WERI-Rb-1 (cell line): ENCODE measurements at regions not wholly inside any gene's neighbourhood (a gene's known extent, or its start where the extent isn't known, plus 50 kb on each side); places are given as distances from the start of the nearest gene placed in this dataset.
"Not testable (repeated sequence)": the region's sequence is repeated elsewhere in the genome, so short reads cannot be mapped to it uniquely, and the experiment has no call there.

Experiments used
- DNase-seq: peaks from one replicate; pipeline ENCODE4 v3.0.0-alpha.2; 2020
- H3K27ac ChIP-seq: fragments of 250-450 bp; sonication (Bioruptor Pico); 2 replicates; pipeline ENCODE4 v1.5.1; 2020; ENCODE audit warnings: mild to moderate bottlenecking, moderate library complexity
- H3K27me3 ChIP-seq: fragments of 250-450 bp; sonication (Bioruptor Pico); 2 replicates; pipeline ENCODE4 v1.5.1; 2021; ENCODE audit warnings: mild to moderate bottlenecking, low read depth, moderate library complexity; ENCODE audit not compliant: insufficient read depth, severe bottlenecking
- H3K36me3 ChIP-seq: fragments of 250-450 bp; sonication (Bioruptor Pico); 2 replicates; pipeline ENCODE4 v1.5.1; 2020; ENCODE audit warnings: mild to moderate bottlenecking, moderate library complexity
- H3K4me3 ChIP-seq: 2 replicates; pipeline ENCODE4 v1.5.1; 2011; ENCODE audit warnings: low read depth, mild to moderate bottlenecking, control low read depth, low read length
- H3K9me3 ChIP-seq: fragments of 250-450 bp; sonication (Bioruptor Pico); 2 replicates; pipeline ENCODE4 v1.5.1; 2021; ENCODE audit warnings: mild to moderate bottlenecking, moderate library complexity; ENCODE audit not compliant: severe bottlenecking
- TF ChIP-seq, protein P1 (sequence below): IDR thresholded peaks from 2 replicates; pipeline ENCODE4 v1.5.1; 2011; ENCODE audit warnings: low read depth, mild to moderate bottlenecking, control low read depth, inconsistent platforms, low read length

DNA sequence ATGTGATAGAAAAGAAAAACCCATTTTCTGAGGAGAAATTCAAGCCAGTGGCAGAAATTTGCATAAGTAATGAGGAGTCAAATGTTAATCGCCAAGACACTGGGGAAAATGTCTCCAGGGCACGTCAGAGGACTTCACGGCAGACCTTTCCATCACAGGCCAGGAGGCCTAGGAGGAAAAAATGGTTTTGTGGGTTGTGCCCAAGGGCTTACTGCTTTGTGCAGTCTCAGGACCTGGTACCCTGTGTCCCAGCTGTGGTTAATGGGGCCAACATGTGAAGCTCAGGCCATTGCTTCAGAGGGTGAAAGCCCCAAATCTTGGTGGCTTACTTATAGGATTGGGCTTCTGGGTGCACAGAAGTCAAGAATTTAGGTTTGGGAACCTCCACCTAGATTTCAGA, 54.8 kb upstream of the ADAMTS2 start:
- no peak for DNase-seq
- Histone ChIP-seq H3K27me3 (no peaks in the 10 kb centered on the region), H3K9me3 (no peaks in the 10 kb centered on the region), H3K36me3 (no peaks in the 10 kb centered on the region), H3K4me3 (no peak overlapping the region), H3K27ac (no peak overlapping the region)
- TF ChIP-seq, protein P1, sequence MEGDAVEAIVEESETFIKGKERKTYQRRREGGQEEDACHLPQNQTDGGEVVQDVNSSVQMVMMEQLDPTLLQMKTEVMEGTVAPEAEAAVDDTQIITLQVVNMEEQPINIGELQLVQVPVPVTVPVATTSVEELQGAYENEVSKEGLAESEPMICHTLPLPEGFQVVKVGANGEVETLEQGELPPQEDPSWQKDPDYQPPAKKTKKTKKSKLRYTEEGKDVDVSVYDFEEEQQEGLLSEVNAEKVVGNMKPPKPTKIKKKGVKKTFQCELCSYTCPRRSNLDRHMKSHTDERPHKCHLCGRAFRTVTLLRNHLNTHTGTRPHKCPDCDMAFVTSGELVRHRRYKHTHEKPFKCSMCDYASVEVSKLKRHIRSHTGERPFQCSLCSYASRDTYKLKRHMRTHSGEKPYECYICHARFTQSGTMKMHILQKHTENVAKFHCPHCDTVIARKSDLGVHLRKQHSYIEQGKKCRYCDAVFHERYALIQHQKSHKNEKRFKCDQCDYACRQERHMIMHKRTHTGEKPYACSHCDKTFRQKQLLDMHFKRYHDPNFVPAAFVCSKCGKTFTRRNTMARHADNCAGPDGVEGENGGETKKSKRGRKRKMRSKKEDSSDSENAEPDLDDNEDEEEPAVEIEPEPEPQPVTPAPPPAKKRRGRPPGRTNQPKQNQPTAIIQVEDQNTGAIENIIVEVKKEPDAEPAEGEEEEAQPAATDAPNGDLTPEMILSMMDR = no peak

DNA sequence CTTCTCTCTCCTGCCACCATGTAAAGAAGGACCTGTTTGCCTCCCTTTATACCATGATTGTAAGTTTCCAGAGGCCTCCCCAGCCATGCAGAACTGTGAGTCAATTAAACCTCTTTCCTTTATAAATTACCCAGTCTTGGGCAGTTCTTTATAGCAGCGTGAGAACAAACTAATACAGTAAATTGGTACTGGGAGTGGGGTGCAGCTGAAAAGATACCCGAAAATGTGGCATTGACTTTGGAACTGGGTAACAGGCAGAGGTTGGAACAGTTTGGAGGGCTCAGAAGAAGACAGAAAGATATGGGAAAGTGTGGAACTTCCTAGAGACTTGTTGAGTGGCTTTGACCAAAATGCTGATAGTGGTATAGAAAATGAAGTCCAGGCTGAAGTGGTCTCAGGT, 54.1 kb upstream of the ADAMTS2 start:
- H3K36me3 ChIP-seq, H3K27ac ChIP-seq, H3K9me3 ChIP-seq, H3K27me3 ChIP-seq, H3K4me3 ChIP-seq, DNase-seq: not testable (repeated sequence)

DNA sequence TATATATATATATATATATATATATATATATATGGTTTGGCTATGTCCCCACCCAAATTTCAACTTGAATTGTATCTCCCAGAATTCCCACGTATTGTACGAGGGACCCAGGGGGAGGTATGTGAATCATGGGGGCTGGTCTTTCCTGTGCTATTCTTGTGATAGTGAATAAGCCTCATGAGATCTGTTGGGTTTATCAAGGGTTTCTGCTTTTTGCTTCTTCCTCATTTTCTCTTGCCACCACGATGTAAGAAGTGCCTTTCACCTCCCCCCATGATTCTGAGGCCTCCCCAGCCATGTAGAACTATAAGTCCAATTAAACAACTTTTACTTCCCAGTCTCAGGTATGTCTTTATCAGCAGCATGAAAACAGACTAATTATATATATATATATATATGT, 52.3 kb upstream of the ADAMTS2 start:
- Histone ChIP-seq H3K27me3 (no peaks in the 10 kb centered on the region), H3K9me3 (no peaks in the 10 kb centered on the region)
- TF ChIP-seq, protein P1 = no peak

More for the DNA sequence above, 52.3 kb upstream of the ADAMTS2 start:
- Histone ChIP-seq H3K27ac (no peak overlapping the region), H3K4me3 (no peak overlapping the region), H3K36me3 (no peaks in the 10 kb centered on the region)
- no peak for DNase-seq
